Activated CD4-positive, CD25-positive, alpha-beta regulatory T cell treated with anti-CD3 and anti-CD28 coated beads, Interleukin-2, amount 50 U/mL, for 72 hours (primary cell): ENCODE measurements at regions not wholly inside any gene's neighbourhood (a gene's known extent, or its start where the extent isn't known, plus 50 kb on each side); places are given as distances from the start of the nearest gene placed in this dataset.

ENCODE experiments used
- DNase-seq: peaks from one replicate; pipeline ENCODE4 v3.0.0; 2021

DNA sequence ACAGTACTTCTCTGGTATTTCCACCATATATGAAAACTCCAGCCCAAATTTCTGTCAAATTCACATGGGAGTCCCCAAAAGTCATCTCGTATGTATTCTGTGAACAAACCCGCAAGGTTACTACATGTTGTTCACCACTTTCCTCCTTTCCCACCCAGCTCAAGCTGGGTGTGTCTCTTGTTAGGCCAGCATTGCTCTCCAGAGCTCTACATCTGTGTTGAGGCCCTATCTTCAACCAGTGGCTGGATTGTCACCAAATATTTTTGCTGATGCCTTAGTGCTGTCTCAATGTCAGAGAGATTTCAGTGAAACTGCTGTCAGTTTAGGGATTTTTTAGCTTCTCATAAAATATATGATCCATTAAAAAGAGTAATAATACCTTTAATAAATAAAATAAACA lies 230.9 kb downstream of the BTG1 start:
- DNase-seq = no peak

DNA sequence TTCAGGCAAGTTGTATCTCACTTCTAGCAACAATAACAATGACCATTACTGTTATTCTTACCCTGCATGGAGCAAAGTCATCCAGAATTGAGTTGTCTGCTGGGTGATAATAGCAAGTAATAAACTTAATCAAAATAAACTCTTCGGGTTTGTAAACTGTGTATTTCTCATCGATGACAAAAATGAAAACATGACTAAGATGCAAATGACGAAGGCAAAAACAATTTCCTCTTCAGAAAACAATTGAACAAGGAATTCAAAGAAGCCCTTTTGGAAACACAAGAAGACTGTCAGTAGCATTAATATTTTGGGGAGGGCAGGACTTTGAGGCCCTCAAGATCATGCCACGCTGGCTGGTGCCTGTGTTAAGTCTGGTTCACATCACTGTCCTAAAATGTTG lies 232.0 kb downstream of the BTG1 start:
- DNase-seq = no peak

DNA sequence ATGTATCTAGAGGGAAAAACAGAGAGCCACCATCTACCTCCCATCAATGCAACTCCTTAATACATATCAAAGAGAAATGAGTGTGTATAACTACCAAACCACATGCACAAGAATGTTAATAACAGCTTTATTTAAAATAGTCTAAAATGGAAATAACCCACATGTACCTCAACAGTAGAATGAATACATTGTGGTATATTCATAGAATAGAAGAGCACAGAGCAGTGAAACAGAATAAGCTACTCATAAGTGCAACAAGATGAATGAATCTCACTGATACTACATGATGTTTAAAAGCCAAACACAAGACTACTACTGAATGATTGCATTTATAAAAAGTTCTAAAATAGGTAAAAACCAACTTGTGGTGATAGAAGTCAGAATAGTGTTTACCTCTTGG lies 232.5 kb downstream of the BTG1 start:
- no peak for DNase-seq

GRCh38 chr12:91912178-91912577 lies 233.5 kb downstream of the BTG1 start:
- no peak for DNase-seq

DNA sequence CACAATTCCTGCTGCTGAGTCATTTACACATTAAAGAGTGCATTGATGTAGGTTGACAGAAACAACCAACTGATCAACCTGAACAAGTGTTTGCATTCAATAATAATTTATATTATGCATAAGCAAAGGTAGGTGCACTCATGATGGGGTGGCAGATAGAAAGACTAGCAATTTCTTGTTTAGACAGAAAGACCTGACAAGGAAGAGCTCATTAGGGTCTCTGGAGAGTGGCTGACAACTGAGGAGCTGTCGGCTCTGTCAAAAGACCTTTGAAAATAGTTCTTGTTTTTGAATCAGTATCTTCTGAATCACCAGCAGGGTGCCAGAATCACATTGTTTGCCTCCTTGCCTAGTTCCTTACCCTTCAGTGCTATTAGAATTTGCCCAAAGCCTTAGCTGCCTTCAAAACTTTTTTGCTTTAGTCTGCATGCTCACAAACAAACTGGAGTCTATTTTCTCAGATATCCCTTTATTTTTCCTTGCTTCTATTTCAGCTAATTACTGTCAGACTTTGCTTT lies 234.7 kb downstream of the BTG1 start:
- no peak for DNase-seq

- DNase-seq = no peak
Observed at GRCh38 chr12:91902860-91903683, 242.6 kb downstream of the BTG1 start.

DNA sequence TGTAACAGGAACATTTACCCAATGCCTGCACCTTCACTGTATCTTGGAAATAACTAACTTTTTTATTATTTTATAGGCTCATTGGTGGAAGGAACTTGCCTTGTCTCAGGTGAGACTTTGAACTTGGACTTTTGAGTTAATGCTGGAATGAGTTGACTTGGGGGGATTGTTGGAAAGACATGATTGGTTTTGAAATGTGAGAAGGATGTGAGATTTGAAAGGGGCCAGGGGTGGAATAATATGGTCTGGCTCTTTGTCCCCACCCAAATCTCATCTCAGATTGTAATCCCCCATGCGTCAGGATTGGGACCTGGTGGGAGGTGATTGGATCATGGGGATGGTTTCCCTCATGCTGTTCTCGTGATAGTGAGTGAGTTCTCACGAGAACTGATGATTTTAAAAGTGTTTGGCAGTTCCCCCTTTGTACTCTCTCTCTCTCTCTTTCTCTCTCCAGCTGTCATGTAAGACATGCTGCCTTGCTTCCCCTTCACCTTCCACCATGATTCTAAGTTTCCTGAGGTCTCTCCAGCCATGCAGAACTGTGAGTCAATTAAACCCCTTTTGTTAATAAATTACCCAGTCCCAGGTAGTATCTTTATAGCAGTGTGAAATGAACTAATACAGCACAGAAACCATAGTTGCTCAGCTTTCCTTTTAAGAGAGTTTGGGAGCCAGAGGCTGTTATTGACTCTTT lies 244.1 kb downstream of the BTG1 start:
- DNase-seq = no peak

DNA sequence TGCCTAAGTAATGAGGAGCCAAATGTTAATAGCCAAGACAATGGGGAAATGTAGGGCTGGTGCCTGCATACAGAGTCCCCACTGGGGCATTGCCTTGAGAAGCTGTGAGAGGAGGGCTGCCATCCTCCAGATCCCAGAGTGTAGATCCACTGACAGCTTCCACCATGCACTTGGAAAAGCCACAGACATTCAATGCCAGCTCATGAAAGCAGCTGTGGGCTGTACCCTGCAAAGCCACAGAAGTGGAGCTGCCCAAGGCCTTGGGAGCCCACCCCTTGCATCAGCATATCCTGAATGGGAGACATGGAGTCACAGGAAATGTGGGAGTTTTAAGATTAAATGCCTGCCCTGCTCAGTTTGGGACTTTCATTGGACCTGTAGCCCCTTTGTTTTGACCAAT lies 244.7 kb downstream of the BTG1 start:
- DNase-seq = no peak

- DNase-seq = no peak
Observed at GRCh38 chr12:91899056-91899455, 246.6 kb downstream of the BTG1 start.

DNA sequence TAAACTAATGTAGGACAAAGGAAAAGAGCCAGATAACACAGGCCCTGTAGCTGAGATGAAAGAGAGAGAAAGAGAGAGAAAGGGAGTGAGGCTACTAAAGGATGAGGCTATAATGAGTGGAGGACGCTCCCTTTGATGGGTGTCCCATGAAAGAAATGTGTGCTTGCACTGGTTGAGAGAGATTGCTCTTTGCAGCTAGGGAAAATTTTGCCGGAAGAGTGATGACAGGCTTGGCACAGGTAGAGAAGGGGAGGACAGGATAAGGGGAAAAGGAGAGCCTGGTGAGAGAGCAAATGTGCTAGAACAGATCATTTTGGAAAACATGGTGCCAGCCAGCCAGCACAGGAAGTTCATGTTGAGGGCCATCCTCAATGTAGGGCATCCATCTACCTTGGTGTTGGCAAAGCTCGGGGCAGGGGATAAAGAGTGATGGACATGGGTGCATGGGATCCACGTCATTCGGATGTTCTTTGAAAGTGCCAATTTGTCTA lies 248.6 kb downstream of the BTG1 start:
- no peak for DNase-seq

- DNase-seq = no peak
Observed at GRCh38 chr12:91896286-91897024, 249.2 kb downstream of the BTG1 start.

GRCh38 chr12:91894911-91895310 lies 250.7 kb downstream of the BTG1 start:
- DNase-seq = no peak

- DNase-seq = no peak
Observed at GRCh38 chr12:91893476-91893875, 252.2 kb downstream of the BTG1 start.

GRCh38 chr12:91892081-91892855 lies 253.4 kb downstream of the BTG1 start:
- DNase-seq = no peak

DNA sequence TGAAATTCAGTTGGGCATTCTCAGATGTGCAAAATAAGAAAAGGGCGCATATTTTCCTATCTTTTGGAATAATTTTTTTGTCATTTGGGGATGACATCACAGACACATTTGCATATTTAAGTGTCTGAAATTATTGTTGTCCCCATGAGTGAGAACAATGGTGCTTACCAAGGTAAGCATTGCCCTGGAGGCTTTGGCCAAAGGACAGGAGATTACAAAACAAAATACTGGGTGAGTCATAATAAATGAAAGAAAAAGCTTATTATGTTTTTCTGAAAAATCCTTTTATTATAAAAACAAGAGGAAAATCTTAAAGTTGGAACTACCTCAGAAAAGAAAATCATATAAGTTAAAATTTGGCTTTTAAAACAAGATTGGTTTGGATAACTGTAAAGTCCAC lies 254.9 kb downstream of the BTG1 start:
- DNase-seq = no peak

DNA sequence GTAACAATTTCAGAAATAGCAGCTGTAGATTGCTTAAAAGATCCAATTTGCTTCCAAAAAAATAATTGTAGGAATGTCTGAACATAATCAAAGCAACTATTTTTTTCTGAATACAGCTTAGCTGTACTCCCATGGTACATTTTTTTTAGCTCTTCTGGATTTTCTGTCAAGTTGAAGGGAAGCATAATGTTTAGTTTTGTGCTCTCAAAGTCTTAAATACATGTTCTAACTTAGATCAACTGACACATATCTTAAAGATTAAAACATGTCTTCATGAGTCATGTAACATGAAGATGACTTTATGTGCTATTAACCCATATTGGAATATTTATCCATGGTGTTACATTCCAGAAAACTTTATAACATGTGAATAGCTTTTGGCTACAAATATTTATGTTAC lies 255.7 kb downstream of the BTG1 start:
- no peak for DNase-seq

- DNase-seq = no peak
Observed at GRCh38 chr12:91889059-91889458, 256.6 kb downstream of the BTG1 start.

DNA sequence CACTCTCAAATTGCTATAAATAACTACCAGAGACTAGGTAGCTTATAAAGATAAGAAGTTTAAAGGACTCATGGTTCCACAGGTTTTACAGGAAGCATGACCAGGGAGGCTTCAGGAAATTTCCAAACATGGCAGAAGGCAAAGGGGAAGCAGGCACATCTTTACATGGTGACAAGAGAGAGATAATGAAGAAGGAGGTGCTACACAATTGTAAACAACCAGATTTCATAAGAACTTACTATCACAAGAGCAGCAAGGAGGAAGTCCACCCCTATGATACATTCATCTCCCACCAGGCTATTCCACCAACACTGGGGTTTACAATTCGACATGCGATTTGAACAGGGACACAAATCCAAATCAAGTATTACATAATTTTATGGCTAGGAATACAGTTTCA lies 257.7 kb downstream of the BTG1 start:
- DNase-seq = no peak

- no peak for DNase-seq
Observed at GRCh38 chr12:91885851-91886731, 259.6 kb downstream of the BTG1 start.

GRCh38 chr12:91884230-91884629 lies 261.4 kb downstream of the BTG1 start:
- DNase-seq = no peak

DNA sequence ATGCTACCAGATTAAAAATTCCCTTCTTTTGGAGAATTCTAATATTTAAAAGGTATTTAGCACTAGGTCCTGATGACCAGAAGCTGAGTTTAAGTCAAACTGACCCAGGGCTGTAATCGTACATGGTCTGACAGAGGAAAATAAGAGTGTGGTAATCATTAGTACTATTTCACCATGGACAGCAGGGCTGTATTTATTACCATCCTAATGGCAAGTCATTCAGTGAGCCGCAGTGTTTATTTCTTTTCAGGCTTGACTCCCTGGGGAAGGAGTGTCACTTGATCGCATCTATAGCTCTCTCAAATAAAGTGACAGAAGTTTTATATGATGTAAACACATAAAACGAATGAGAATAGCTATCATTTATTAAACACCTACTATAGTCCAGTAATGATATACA lies 261.8 kb downstream of the BTG1 start:
- no peak for DNase-seq

DNA sequence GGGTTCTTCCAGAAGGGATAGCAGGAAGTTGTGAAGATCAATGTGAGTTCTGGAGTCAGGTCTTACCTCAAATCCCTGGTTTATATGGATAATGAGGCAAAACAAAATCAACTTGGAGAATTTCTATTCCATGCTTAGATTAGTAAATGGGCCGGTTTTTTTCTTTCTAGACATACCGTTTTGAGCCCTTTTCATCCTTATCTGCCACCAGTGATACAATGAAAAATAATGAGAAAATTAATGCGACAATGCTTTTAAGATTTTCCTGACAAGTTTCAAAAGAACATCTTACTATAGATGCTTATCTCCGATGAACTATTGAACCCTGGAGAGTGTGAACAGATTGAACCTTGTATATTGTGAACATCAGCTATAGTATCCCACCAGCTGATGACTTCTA lies 262.7 kb downstream of the BTG1 start:
- DNase-seq = no peak
